Osteoblast (primary cell): ENCODE measurements at regions not wholly inside any gene's neighbourhood (a gene's known extent, or its start where the extent isn't known, plus 50 kb on each side); places are given as distances from the start of the nearest gene placed in this dataset.

Experiments
- DNase-seq: peaks from one replicate; pipeline ENCODE4 v3.0.0; 2011; ENCODE audit warnings: low spot score, mixed read lengths; ENCODE audit not compliant: insufficient read length; ENCODE audit errors: missing footprints
- H2AFZ ChIP-seq: 2 replicates; pipeline ENCODE4 v1.6.0; 2011; ENCODE audit warnings: mild to moderate bottlenecking, low read length
- H3K27ac ChIP-seq: 2 replicates; pipeline ENCODE4 v1.5.1; 2011; ENCODE audit warnings: mild to moderate bottlenecking, low read depth, low read length, moderate library complexity
- H3K27me3 ChIP-seq: 2 replicates; pipeline ENCODE4 v1.6.0; 2012; ENCODE audit warnings: mild to moderate bottlenecking, control low read depth, inconsistent platforms, low read length, moderate library complexity; ENCODE audit not compliant: insufficient read depth
- H3K36me3 ChIP-seq: 2 replicates; pipeline ENCODE4 v1.5.1; 2011; ENCODE audit warnings: mild to moderate bottlenecking, low read length, control low read depth, moderate library complexity; ENCODE audit not compliant: insufficient read depth
- H3K4me1 ChIP-seq: 2 replicates; pipeline ENCODE4 v1.5.1; 2011; ENCODE audit warnings: mild to moderate bottlenecking, low read length, control low read depth, moderate library complexity; ENCODE audit not compliant: insufficient read depth
- H3K4me2 ChIP-seq: 2 replicates; pipeline ENCODE4 v1.6.0; 2011; ENCODE audit warnings: mild to moderate bottlenecking, low read length; ENCODE audit not compliant: insufficient read depth
- H3K4me3 ChIP-seq: fragments of 200-600 bp; sonication (generic); 3 replicates; pipeline ENCODE4 v1.5.1; 2012; ENCODE audit warnings: mild to moderate bottlenecking, low read length, inconsistent platforms; ENCODE audit not compliant: insufficient read depth
- H3K79me2 ChIP-seq: 2 replicates; pipeline ENCODE4 v1.6.0; 2012; ENCODE audit warnings: mild to moderate bottlenecking, low read length, control low read depth, inconsistent platforms; ENCODE audit not compliant: insufficient read depth
- H3K9me3 ChIP-seq: 2 replicates; pipeline ENCODE4 v1.5.1; 2011; ENCODE audit warnings: low read depth, low read length, control low read depth
- H4K20me1 ChIP-seq: 2 replicates; pipeline ENCODE4 v1.6.0; 2012; ENCODE audit warnings: mild to moderate bottlenecking, low read length, control low read depth; ENCODE audit not compliant: insufficient read depth
- CTCF ChIP-seq: IDR thresholded peaks from 2 replicates; pipeline ENCODE4 v1.5.1; 2011; ENCODE audit warnings: mild to moderate bottlenecking, low read depth, low read length, moderate library complexity; ENCODE audit errors: extremely low read depth

DNA sequence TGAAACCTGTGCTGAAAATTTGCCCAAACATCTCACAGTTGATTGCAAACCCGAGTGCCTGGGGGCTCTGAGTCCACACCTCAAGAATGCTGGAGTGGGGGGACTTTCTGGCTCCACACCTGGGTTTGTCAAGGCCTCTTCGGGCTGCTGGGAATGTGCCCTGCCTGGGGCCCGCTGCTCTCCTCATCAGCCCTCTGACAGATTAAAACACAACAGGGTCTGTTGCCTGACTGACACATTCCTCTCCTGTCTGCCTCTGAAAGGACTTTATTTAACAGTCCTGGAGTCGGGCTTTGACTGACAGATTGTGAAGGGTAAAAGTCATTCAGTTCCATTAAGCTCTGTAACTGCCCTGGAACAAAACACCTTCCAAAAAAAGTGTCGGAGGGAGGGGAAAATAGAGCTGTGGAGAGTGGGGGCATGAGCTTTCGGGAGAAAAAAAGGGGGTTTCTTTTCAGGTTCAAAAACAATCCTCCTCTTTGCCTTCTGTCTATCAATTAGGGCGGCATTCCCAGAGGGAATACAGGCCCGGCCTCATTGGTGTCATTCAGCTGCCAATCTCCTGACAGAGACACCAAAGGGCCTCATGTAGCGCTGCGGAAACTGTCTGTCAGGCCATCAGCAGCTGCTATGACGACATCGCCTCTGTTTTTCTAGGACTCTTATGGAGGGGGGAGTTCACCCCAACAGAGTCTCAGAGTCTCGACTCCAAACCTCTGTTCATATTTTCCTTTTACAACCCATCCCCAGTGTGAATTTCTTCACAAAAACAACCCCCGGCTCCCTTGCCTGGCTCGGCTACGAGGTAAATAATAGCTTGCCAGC is 398.8 kb upstream of the NFE2L3 start:
- Histone ChIP-seq H3K36me3 (no peaks in the 10 kb centered on the region), H3K4me1 (no peaks in the 10 kb centered on the region), H3K4me2 (no peak overlapping the region), H3K27ac (no peak overlapping the region), H4K20me1 (no peaks in the 10 kb centered on the region), H3K4me3 (no peak overlapping the region), H2AFZ (peak overlapping the region; percentile 64), H3K9me3 (no peaks in the 10 kb centered on the region), H3K27me3 (peaks cover 3% of the 10 kb centered on the region), H3K79me2 (no peaks in the 10 kb centered on the region)
- TF ChIP-seq CTCF: no peak
- no peak for DNase-seq

GRCh38 chr7:25753837-25754236 is 398.2 kb upstream of the NFE2L3 start:
- Histone ChIP-seq H3K36me3 (no peaks in the 10 kb centered on the region), H4K20me1 (no peaks in the 10 kb centered on the region), H3K9me3 (no peaks in the 10 kb centered on the region), H3K79me2 (no peaks in the 10 kb centered on the region), H3K27ac (no peak overlapping the region), H3K4me1 (no peaks in the 10 kb centered on the region), H3K27me3 (peaks cover 3% of the 10 kb centered on the region), H3K4me3 (no peak overlapping the region), H3K4me2 (no peak overlapping the region), H2AFZ (peak overlapping the region; percentile 64)
- no peak for DNase-seq
- TF ChIP-seq CTCF: no peak

DNA sequence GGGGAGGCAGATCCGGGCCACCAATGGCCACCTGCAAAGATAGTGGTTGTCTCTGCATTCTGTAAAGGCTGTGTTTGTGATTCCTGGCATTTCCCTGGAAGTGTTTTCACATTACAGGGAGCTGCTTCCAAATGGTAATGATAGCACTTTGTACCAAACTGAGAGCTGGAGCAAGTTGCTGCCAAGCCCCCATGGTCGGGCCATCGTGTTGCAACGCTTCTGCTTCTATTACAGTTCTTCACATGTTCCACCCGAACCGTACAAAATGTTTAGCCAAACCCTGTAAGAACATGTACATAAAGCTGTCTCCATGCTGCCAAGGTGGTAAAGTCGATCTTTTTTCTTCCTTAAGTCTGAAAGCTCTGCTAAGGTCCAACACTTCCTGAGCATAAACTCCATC is 397.7 kb upstream of the NFE2L3 start:
- Histone ChIP-seq H4K20me1 (no peaks in the 10 kb centered on the region), H3K4me2 (no peak overlapping the region), H3K27me3 (peaks cover 3% of the 10 kb centered on the region), H3K9me3 (no peaks in the 10 kb centered on the region), H3K4me1 (no peaks in the 10 kb centered on the region), H3K36me3 (no peaks in the 10 kb centered on the region), H2AFZ (no peak overlapping the region), H3K27ac (no peak overlapping the region), H3K79me2 (no peaks in the 10 kb centered on the region), H3K4me3 (no peak overlapping the region)
- no peak for TF ChIP-seq CTCF
- DNase-seq: no peak

- DNase-seq: no peak
- no peak overlapping the region for H3K27ac ChIP-seq
- no peaks in the 10 kb centered on the region for H3K36me3 ChIP-seq
- H3K4me1 ChIP-seq: no peaks in the 10 kb centered on the region
- TF ChIP-seq CTCF: no peak
- no peaks in the 10 kb centered on the region for H3K79me2 ChIP-seq
- H4K20me1 ChIP-seq: no peaks in the 10 kb centered on the region
- no peaks in the 10 kb centered on the region for H3K9me3 ChIP-seq
- H2AFZ ChIP-seq: no peak overlapping the region
- H3K4me3 ChIP-seq: no peak overlapping the region
- H3K27me3 ChIP-seq: peaks cover 3% of the 10 kb centered on the region
- H3K4me2 ChIP-seq: no peak overlapping the region
Observed at GRCh38 chr7:25754751-25755150, 397.2 kb upstream of the NFE2L3 start.
